NCI-H1092 treated with DMSO at 0.1 percent for 48 hours (cell line): ENCODE measurements at regions not wholly inside any gene's neighbourhood (a gene's known extent, or its start where the extent isn't known, plus 50 kb on each side); places are given as distances from the start of the nearest gene placed in this dataset.
"Not testable (repeated sequence)": the region's sequence is repeated elsewhere in the genome, so short reads cannot be mapped to it uniquely, and the experiment has no call there.

Source experiments
- DNase-seq: peaks from one replicate; lab custom pipeline; 2025; lab: John Stamatoyannopoulos, UW

DNA sequence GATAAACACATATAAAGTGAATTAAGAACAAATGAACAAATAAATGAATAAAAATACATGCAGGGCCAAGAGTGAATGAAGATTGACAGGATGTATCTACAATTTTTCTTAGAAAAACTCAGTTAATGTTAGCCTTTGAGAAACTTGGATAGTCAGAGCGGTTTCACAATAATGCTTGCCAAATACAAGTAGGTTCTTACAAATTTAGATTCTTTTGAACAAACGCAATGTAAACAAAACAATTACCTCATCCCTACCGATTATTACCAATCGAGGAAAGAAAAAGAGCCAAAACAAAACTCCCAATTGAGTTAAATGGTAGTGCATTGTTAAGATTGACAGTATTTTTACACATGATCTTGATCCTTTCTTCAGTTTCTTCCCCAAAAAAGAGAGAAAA, 176.9 kb upstream of the DEPDC1 start:
- DNase-seq: no peak

DNA sequence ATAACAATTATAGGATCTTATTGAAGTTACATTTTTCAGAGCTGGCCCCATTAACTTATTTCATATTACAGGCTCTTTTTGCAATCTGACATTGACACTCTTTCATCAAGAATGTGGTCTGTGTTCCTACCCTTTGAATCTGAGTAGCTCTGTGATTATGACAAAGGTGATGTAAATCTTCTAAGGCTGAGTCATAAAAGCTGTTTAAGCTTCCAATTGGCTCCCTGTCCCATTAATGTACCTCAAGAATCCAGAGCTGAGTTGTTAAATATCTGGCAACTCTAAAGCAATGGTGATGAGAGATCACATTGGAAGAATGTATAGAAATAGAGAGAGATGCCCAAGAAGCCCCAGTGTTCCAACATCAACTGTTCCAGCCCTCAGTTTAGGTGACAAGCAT, 178.5 kb upstream of the DEPDC1 start:
- DNase-seq: no peak

DNA sequence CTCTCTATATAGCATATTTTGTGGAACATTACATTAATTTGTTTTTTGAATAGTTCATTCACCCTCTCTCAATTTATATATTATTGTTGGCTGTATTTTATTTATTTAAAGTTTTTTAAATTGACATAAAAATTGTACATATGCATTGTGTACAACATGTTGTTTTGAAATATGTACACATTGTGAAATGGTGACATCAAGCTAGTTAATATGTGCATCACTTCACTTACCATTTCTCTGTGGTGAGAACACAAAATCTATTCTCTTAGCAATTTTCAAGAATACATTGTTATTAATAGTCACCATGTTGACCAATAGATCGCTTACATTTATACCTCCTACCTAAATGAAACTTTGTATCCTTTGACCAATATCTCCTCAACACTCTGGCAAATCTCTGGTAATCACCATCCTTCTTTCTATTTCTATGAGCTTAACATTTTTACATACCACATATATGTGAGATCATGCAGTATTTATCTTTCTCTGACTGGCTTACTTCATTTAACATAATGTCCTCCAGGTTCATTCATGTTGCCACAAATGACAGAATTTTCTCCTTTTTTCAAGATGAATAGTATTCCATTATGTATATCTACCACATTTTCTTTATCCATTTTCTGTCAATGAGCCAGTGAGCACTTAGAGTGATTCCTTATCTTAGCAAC, 180.9 kb upstream of the DEPDC1 start:
- no peak for DNase-seq

DNA sequence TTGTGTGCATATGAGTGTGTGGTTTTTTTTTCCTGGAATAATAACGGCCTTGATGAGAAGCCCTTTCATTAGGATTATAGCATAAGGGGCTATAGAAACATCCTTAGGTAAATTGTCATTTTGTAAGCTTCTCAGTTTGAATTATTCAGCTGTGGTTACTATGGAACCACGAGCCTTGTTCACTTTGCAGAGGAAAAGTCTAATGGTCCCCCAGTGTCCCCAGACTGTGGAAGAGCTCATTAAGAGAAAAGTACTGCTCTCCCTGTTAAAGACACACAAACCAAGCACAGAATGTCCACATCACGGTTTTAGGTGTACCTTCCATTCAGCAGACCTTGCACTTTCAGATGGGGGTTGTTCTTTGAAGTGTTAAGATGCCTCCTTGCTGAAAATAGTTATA, 199.3 kb upstream of the DEPDC1 start:
- DNase-seq: no peak

DNA sequence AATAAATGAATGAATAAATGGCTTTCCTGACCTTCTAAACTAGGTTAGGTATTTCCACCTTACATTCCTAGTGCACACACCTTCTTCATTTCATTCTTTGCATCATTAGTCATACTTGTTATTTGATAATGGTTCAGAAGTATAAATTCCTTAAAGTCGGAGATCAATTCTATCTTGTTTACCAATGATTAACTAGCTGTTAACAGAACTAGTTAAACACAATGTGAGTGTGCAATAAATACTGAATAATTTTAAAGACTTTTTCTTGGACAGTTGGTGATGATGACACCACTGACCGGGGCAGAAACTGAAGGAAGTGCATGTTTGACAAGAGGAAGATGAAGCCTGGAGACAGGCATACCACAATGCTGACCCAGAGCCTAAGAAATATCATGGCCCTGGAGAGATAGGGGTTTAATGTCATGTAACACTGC, 207.1 kb upstream of the DEPDC1 start:
- no peak for DNase-seq

DNA sequence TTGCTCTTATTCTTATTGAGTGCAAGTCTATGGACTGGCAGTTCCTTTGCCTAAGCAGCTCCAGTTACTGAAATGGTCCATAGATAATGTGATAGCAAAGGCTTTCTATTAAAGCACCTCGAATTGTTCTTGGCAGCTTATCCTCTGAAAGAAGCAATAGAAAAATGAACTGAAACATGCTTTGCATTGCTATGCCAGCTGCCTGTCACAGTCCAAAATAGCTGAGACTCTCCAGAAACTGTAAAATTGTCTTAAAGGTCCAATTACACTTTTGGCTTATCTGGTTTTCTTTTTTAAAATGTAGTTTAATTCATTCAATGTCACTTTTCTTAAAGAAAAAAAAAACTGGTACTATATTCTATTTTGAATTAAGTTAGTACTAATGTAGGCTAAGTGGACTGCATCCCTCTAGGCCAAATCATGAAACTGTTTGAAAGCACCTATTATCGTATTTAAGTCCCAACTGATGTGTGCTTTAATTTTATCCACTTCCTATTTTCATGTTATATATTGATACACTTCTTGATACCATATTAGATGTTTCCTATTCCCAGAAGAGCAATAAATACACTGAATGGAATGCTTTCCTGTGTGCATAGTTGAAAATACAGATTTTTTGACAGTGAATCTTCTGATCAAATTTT, 208.0 kb upstream of the DEPDC1 start:
- DNase-seq: no peak

DNA sequence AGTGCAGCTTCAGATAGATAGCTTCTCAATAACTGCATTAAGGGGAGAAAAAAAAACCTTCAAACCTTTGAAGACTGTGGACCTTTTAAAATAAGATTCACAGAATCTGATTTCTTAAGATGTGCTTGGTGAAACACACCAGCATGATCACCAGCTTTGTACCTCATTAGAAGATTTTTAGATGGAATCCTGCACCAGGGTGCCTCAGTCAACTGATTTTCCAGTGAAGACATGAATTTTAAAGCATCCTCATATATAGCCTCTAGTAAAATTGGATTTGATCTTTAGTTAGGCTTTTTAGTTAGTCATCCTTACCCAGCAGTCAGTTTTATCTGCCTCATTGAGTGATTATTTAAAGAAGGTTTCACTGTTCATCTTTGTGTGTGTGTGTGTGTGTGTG, 208.6 kb upstream of the DEPDC1 start:
- no peak for DNase-seq

DNA sequence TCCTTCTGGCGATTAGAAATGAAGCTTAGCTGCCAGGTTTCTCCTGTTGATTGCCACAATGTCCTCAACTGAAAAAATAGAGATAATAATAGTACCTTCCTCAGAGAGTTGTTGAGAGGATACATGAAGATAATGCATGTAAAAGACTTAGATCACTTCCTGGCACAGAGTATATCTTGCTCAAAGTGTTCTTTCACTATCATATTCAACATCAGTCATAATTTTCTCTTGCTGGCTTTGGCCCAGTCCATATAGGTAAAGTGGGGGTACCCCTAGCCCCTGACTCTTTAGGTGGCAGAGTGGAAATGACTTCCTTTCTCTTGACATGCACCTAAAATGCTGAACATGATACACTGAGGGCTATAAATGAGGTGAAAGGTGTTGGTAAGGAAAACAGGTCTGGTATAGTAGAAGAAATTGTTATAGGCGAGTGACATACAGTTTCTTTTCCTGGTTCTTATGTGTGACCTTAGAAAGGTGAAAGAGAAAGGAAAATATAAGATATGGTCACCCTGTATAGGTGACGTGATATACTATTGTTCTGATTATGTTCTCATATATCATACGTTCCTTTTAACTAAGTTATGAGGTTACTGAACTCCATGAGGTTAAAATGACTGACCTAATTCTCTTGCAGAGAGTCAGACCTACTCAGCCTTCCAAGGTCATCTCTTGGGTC, 209.9 kb upstream of the DEPDC1 start:
- no peak for DNase-seq

DNA sequence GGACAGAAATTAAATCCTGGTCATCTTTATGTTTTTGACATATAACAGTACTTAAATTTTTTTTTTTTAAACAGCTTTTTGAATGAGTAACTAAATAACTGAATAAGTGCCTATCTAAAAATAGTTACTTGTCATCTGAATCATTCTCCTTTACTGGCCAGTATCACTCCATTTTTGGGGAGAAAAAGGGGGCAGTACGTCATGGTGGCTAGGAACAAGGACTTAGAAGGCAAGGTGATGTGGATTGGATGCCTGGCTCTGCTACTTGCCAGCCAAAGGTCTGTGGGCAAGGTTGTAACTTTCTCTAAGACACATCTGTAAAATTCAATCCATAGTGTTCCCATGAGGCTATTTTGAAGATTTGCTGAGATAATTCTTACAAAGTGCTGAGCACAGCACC, 220.4 kb upstream of the DEPDC1 start:
- no peak for DNase-seq

DNA sequence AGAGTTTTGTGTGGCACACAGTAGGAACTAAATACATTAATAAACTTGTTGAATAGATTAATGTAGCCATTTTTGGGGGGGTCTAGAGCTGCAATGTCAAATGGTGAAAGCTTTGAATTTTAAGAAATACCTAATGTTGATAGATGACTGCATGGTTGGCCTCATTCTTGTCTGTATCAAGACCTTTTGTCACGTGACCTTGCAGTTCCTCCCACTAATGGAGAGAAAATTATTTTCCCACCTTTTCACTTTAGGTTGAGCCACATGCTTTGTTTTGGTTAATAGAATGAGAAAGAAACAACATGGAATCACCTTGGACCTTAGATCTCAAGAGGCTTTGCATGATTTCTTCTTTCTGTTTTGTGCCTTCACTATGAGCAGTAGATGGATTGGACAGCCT, 223.6 kb upstream of the DEPDC1 start:
- no peak for DNase-seq

DNA sequence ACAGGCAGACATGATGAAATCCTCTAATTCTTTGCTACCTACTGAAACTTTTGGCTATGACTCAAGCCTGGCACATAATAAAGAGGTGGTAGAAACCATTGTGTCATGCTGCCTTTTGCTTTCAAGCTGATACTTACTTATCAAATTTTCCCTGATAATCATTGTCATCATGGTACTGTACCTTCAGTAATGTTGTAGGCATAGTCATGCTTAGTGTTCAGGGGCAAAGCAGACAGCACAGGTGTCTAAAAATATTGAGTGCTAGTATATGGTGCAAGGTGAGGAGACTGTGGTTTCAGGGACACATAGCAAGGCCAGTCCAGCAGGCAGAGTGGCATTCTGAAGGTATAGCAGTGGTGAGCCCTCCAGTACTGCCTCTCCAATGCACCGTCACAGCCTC, 226.9 kb upstream of the DEPDC1 start:
- DNase-seq: no peak

DNA sequence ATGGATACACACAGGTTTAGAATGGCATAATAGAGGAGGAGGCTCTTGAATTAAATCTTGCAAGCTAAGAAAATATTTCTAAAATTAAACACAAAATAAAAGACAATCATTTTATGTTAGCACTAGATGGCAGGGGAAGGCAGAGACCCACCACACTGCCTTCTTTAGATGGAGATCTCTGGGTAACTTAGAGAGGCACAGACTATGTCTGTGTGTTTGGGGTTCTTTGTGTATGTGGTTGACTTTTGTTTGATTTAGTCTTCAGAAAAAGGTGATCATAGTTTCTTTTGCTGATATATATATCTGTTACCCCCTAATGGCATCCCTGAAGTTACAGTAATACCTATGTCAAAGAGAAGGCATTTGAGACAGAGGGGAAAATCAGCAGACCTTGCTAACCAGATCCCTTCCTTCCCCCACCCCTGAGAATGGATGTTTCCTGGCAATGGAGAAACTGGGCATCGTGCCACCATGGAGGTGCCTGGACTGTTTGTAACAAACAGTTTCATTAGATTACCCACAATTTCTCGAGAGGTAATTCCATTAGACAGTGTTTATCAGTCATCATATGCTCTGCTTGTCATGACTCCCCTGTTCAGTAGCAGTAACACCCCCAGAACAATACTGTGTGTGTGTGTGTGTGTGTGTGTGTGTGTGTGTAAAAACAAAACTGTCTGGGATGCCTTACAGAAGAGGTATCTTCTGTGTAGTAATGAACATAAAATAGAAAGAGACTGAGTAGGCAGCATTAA, 228.3 kb upstream of the DEPDC1 start:
- peak; percentile 32 for DNase-seq

DNA sequence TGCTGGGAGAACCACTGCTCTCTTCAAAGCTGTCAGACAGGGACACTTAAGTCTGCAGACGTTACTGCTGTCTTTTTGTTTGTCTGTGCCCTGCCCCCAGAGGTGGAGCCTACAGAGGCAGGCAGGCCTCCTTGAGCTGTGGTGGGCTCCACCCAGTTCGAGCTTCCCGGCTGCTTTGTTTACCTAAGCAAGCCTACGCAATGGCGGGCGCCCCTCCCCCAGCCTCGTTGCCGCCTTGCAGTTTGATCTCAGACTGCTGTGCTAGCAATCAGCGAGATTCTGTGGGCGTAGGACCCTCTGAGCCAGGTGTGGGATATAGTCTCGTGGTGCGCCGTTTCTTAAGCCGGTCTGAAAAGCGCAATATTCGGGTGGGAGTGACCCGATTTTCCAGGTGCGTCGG, 242.6 kb upstream of the DEPDC1 start:
- not testable (repeated sequence) for DNase-seq

DNA sequence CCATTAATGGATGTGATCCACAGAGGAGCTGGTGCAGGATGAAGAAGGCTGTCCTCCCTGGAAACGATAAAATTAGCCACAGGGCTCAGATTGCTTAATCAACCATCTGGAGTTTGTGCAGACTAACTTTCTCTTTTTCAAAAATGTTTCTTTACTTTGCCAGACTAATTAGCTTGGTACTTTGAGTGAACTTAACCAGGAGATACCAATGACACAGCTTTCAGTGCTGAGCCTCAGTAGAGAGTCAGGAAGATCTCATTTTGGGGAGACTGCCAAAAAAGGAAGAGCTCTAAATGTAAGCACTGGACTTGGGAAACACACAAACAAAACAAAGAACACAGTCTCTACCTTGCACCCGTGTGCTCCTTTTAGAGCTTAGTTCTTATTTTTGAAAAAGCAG, 248.1 kb upstream of the DEPDC1 start:
- DNase-seq: peak; percentile 29

DNA sequence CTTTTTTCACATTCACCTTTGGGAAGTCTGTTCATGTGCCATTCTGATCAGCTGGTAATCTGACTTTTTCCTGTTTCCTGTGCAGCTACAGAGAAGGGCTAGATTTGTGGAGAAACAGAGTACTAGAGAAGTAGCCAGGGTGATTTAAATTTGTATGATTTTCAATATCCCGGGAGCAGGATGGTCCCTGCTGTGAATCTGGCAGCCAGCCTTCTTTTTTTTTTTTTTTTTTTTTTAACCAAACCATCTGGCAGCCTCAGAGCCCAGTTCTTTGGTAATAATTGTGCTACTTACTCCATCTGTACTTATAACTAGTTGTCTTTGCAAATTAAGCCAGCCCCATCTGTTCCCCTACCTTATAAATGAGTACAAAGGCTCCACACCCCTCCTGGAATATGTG, 248.6 kb upstream of the DEPDC1 start:
- peak; percentile 29 for DNase-seq

DNA sequence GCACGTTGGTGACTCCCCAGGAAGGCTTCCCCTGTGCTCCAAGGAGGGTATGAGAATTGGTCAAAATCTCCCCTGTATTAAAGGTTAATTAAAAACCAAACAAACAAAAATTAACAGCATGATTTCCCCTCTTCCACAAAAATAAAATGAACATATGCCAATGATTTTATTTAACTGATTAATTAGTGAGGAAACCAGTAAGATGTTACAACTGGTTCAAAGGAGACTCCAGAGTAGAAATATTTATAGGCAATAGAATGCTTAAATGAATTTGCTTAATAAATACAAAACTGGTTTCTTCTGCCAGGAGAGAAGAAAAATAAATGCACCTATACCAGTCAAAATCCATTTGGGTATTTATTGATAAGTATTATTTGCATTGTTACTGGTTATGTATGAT, 249.5 kb upstream of the DEPDC1 start:
- no peak for DNase-seq

DNA sequence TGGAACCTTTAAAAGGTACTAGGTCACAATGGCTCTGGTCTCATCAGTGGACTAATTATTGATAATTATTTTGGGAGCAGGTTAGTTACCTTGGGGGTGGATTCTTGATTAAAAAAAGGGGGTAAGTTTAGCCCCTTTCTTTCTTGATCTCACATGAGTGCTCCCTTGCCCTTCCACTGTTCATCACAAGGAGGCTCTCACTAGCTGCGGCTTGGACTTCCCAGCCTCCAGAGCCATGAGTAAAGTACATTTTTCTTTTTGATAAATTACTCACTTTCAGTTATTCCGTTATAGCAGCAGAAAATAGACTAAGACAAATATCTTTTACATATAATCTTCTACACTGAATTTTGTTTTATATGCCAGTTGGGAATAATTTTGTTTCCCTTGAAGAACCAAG, 254.8 kb upstream of the DEPDC1 start:
- no peak for DNase-seq

DNA sequence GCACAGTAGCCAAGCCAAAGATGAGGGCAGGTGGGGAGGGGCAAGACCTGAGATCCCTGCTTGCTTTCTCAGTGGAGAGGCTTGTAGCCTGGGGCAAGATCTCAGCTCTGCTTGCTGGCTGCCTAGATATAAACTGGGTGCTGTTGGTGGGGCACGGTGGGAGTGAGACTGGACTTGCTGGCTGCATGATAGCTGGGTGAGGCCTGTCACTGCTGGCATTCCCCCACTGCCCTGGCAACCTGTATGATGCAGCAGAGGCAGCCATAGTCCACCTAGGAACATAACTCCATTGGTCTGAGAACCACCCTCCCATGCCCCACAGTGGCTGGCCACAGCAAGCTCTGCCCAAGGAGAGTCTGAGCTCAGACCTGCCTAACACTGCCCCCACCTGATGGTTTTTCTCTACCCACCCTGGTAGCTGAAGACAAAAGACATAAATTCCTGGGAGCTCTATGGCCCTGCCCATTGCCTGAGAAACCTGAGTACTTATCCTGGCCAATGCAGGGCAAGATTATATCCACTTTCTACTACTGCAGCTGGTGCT, 261.9 kb upstream of the DEPDC1 start:
- DNase-seq: no peak

DNA sequence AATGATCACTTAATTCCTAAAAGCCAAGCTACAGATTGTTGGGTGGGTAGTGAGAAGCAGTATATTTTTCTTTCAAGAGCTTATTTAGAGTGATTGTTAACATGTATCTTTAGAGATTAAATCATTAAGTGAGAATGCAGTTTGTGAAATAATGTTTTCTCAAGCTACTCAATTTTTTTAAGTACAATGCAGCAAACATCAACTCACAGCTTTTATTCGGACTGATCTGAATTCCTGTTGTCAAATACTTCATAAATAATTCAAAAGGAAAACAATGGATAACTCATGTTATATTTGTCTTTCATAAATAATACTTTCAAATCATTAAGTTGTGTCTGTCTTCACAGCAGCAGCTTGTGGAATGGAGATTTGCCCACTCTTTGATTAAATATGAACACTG, 271.1 kb upstream of the DEPDC1 start:
- DNase-seq: no peak

DNA sequence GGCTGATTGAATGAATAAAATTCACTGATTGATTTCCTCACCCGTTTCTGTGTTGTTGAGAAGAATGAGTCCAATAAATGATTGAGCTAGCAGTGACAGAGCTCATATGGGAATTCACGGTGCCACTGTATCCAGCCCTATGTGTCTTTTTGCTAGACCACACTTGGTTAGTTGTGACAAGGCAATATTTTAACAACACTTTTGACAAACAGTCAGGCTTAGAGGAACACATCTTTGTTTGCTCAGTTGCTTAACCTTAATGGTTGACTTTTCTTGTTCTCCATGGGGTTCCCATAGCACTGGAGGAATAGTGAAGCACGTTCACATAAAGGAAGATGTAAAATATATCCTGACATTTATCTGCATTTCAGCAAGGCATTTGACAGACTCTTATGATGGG, 273.9 kb upstream of the DEPDC1 start:
- no peak for DNase-seq

DNA sequence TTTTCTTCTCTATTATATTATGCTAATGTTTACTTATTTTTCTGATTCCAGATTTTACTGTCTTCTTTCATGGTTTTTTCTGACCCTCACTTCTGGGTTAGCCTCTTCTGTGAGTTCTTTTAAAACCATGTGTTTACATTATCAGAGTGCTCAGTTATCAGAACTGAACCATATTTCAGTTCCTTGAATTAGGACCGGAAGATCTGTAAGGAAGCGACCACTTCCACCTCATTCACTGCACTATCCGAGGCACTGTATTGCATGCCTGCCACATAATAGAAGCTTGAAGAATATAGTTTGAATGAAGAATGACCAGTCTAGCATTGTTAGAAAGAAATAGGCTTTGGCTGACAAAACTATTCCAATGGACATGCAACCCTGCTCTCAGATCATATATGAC, 281.0 kb upstream of the DEPDC1 start:
- DNase-seq: no peak

DNA sequence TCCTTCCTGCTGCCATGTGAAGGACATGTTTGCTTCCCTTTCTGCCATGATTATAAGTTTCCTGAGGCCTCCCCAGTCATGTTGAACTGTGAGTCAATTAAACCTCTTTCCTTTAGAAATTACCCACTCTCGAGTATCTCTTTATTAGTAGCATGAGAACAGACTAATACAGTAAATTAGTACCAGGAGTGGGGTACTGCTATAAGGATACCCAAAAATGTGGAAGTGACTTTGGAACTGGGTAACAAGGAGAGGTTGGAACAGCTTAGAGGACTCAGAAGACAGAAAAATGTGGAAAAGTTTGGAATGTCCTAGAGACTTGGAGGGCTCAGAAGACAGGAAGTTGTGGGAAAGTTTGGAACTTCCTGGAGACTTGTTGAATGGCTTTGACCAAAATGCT, 283.0 kb upstream of the DEPDC1 start:
- DNase-seq: not testable (repeated sequence)

DNA sequence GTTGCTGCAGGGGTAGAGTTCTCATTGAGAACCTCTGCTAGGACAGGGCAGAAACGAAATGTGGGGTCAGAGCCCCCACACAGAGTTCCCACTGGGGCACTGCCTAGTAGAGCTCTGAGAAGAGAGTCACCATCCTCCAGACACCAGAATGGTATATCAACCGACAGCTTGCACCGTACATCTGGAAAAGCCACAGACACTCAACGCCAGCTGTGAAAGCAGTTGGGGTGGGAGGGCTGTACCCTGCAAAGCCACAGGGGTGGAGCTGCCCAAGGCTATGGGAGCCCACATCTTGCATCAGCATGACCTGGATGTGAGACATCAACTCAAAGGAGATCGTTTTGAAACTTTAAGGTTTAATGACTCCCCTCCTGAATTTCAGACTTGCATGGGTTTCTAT, 284.0 kb upstream of the DEPDC1 start:
- no peak for DNase-seq
